NAMALWA (cell line): ENCODE measurements at regions not wholly inside any gene's neighbourhood (a gene's known extent, or its start where the extent isn't known, plus 50 kb on each side); places are given as distances from the start of the nearest gene placed in this dataset.
"Not testable (repeated sequence)": the region's sequence is repeated elsewhere in the genome, so short reads cannot be mapped to it uniquely, and the experiment has no call there.

Experiments used
- DNase-seq: peaks from one replicate; pipeline ENCODE4 v3.0.0-alpha.2; 2015; ENCODE audit warnings: low spot score

DNA sequence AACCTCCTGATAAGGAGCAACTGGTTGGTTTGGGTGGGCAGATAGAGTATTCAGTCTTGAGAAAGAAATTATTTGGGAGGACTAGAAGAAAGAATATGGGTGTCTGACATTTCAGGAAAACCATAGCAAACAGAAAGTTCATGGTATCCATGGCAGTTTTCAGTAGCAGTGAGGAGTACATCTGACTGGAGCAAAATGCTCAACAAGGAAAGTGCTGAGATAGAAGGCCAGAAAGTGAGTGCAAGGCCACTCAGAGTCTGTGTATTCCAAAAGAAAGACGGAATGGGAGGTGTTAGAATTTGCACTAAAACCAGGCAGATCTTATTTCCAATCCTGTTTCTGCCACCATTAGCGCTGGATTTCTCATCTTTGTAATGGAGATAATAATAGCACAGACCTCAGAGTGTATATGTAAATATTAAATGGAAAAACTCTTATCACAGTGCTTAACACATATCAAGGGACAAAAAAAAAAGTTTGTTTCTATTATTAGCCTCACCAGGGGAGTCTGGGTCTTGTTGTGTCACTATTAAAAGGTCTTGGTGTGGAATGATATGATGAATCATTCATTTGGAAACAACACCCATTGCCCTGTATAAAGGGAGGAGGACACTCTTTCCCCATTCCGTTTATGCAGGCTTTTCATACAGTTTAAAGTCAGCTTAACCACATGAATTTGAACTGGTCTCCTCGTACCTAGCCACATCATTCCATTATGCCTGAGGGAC lies 349.8 kb downstream of the IPO8 start:
- no peak for DNase-seq

DNA sequence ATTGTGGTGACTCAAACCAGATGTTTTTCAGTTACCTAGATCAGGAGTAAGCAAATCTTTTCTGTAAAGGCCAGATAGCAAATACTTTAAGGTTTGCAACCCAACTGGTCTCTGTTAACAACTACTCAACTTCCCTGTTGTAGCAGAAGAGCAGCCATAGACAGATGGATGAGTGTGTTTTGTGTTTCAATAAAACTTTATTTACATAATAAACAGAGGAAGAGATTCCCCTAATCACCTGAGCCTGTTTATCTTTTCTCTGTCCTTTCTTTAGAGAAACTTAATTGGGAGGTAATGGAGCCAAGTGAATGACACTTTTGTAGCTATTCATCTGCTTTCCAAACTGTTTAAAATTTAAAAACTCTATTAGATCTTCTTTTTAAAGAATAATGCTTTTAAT lies 365.1 kb downstream of the IPO8 start:
- no peak for DNase-seq

DNA sequence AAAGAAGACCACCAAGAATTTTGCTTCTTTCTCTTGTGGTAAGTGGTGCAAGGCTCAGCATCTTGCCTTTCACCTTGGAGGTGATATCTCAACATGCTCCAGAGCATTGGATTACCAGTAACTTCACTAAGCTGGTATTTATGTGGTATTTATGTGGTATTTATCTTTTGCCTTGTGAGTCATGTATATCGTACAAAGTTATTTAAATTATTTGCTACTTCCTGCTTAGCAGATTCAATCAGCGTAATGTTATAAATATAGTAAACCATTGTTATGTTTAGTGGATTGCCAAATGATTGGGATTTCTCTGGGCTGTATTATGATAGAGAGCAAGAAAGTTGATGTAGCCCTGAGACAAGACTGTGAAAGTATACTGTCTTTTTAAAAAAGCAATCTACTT lies 366.4 kb downstream of the IPO8 start:
- DNase-seq: no peak

DNA sequence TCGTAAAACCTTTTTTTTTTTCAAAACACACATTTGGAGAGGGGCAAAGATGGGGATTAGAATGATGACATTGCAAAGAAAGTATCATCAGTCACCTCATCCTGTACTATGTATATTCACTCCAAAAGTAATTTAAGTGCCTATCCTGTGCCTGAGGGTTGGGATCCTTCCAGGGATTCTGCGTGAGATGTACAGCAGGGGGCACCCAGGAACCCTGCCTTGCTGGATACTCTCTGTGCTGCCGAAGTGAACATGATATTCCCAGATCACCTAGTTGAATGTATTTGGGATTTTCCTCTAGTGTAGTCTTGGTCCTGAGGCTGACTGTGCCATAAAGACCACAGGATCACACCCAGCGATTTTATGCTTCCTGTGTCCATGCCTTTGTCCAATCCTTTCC lies 372.7 kb downstream of the IPO8 start:
- no peak for DNase-seq

DNA sequence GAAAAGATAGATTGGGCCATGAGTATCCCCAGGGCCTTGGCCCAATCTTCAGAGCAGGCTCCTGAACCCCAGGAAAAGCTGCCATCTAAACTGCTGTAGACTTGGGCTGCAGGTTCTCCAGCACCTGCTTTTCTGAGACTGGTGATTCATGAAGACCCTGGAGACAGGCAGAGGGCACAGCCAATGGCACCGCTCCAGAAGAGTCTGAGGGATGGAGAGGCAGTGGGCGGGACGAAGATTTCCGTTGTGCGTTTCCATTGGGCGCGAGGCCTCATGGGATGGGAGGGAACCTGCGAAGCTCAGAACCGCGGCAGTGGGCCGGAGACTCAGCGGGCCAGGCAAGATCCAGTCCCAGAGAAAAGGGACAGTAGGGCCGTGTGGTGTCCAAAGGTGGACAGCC lies 375.1 kb downstream of the IPO8 start:
- no peak for DNase-seq

DNA sequence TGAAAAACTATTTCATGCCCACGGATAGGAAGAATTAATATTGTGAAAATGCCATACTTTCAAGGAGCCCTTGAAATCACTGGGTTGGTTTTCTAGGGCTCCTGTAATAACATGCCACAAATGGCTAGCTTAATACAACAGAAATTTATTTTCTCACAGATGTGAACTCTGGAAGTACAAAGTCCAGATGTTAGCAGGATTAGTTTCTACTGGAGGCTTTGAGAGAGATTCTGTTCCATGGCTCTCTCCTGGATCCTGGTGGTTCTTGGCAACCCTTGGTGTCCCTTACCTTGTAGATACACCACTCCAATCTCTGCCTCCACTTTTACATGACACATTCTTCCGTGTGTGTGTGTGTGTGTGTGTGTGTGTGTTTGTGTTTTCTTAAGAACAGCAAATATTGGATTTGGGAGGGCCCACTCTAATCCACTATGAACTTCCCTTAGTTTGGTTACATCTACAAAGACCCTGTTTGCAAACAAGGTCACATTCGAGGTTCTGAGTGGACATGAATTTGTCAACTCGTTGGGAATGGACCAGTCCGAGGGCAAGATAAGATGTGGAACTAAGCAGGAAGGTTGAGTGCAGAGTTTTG lies 381.1 kb downstream of the IPO8 start:
- DNase-seq: no peak

DNA sequence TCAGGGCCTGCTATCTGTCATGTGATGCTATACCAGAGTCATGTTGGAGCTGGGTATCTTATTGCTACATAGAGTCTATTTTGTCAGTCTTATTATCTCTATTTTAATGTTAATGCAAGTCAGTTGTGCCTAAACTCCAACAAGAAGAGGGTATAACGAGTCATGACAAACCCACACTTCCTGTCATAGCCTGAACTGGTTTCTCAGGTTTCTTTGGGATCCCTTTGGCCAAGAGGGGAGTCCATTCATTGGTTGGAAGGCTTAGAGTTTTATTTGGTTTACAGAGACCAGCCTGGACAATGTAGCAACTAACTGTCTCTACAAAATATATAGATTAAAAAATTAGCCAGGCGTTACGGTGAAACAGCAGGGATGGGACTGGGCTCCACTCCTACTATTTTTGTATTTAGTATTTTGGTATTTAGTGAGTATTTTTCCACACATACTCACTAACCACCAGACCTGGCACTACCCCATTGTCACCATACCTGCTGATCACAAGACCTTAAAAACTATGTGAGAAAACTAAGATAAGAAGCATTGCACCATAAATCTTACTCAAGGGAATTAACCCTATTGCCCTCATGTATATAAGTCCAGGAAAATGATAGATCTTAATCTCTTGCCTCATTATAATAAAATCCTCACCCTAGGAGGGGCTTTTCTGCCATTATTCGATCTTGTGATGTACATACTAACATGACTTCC lies 387.5 kb downstream of the IPO8 start:
- DNase-seq: no peak

DNA sequence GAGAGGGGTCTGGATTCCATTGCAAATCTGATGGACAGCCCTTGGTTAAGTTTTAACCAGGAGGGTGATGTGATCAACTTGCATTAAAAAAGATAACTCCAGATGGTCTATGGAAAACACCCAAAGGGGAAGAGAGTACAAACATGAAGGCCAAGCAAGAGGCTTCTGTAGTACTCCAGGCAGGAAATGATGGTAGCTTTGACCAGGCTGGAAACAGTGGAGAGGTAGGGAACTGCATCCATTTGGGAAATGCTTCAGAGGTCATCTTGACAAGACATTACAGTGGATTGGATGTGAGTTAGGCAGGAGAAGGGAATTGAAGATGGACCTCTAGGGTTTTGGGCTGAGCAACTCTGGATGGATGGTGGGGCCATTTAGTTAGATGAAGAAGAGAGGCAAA lies 391.1 kb downstream of the IPO8 start:
- no peak for DNase-seq

DNA sequence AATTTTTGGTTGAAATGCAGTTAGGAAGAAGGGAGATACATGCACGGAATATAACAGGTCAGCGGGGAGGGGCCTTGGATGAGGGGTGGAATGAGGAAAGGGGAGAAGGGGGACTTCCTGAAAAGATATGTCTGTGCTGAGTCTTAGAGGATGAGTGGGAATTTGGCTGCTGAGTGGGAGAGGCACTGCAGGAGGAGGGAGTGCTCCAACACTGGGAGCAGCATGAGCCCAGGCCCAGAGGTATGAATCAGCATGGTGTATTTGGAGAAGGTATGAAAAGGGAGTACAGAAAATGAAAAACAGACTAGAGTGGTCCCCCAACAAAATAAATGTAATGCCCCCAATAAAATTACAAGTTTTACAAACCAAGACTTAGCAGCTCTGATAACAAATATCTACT lies 394.4 kb downstream of the IPO8 start:
- no peak for DNase-seq

DNA sequence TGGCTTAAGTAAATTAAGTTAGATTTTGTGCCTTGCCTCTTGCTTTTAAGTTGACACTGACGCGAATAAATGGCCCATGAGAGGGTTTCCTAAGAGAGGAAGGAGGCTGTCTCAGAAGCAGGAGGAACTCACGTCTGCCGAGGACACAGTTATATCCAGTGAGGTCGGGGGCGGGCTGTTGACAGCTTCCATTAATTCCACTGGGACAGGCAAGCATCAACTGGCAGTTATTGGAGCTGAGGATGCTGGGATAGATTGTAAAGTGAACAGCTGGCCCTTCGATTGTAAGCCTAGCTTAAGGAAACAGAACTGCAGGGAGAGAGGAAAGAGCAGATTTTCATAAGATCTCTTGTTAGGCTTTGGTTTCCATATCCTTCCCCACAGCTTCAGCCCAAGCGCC lies 399.2 kb downstream of the IPO8 start:
- DNase-seq: no peak

DNA sequence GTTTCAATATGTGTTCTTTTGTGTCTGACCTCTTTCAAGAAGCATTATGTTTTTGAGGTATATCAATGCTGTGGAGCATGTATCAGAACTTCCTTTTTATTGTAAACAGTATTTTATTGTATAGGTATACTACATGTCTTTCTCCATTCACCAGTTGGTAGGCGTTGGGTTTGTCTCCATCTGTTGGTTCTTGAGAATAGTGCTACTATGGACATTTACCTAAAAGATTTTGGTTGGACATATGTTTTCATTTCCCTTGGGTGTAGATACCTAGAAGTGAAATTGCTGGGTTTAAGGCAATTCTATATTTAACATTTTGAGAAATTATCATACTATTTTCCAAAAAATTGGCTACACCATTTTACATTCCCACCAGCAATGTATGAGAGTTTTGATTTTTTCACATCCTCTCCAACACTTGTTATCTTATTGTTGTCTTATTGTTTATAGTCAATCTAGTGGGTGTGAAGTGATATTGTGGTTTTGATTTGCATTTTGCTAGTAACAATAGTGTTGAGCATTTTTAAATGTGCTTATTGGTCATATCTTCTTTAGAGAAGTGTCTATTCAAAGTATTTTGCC lies 409.2 kb downstream of the IPO8 start:
- peak; percentile 49 for DNase-seq

DNA sequence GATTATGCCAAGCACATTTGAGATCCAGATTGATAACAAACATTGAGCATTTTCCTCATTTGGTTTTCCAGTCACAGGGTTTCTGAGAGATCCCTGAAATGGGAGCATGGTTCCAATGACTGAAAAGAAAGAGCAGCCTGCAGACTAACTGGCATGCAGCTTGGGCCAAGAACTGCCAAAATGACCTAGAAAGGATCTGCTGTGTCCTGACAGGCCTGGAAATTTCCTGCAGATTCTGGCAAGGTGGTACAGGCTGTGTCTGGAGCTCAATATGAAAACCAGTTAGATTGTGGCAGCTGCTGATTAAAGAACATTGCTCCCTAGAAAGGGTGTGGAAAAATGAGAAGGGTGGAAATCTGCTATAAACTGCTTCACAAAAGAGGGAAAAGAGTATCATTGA lies 417.3 kb downstream of the IPO8 start:
- DNase-seq: no peak

DNA sequence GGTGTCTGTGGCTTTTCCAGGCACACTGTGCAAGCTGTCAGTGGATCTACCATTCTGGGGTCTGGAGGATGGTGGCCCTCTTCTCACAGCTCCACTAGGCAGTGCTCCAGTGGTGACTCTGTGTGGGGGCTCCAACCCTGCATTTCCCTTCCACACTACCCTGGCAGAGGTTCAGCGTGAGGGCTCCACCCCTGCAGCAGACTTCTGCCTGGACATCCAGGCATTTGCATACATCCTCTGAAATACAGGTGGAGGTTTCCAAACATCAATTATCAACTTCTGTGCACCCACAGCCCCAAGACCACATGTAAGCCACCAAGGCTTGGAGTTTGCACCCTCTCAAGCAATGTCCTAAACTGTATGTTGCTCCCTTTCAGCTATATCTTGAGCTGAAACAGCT lies 423.2 kb downstream of the IPO8 start:
- DNase-seq: not testable (repeated sequence)

DNA sequence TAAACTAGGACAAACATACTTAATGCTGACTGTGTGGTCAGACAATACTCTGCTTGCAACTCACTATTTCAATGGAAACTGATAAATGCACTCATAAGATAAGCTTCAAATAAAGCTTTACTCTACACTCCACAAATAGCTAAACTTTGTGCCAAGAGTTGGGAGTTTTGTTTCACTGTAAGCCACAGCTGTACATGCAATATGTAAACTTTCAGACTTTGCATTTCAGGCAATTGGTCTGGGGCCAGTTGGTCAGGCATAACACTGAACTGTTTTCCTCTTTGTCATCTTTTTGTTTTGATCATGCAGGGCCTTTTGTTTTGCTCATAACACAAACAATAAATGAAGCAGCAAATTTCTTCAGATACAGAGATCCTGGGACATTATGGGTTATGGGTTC lies 426.2 kb downstream of the IPO8 start:
- DNase-seq: no peak

DNA sequence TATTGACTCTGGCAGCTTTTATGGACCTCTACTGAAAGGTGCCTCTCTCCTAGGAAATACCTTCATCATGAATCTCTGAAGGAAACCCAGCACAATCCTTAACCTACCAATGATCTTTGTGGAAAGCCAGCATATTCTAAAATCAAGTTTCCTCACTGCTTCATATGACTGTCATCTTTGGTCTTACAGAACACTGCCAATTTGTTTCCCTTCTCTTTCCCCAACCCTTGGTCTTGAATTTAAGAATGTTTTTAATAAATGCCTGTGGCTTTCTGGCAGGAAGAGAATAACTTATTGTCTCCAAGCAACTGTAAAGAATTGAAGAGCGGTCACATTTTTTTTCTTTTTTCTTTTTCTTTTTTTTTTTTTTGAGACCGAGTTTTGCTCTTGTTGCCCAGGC lies 427.6 kb downstream of the IPO8 start:
- no peak for DNase-seq

DNA sequence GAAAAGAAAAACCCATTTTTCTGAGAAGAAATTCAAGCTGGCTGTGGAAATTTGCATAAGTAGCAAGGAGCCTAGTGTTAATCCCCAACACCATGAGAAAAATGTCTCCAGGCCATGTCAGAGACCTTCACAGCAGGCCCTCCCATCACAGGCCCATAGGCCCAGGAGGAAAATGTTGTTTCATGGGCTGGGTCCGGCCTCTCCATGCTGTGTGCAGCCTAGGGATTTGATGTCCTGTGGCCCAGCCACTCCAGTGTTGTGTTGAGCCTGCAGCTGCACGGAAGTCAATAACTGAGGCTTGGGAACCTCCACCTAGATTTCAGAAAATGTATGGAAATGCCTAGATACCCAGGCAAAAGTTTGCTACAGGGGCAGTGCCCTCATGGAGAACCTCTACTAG lies 432.2 kb downstream of the IPO8 start:
- no peak for DNase-seq

DNA sequence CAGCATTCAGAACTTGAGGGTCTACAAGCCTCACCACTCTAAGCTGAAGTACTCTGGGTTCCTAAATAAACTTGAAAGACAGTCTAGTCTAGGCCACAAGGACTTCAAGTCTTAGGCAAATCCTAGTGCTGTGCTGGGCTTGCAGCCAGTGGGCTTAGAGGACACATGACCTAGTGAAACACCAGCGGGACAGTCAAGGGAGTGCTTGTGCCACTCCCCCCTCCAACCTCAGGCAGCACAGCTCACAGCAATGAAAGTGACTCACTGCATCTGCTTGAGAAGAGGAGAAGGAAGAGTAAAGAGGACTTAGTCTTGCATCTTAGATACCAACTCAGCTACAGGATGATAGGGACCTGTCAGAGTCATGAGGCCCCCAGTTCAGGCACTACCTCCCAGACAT lies 438.1 kb downstream of the IPO8 start:
- no peak for DNase-seq

DNA sequence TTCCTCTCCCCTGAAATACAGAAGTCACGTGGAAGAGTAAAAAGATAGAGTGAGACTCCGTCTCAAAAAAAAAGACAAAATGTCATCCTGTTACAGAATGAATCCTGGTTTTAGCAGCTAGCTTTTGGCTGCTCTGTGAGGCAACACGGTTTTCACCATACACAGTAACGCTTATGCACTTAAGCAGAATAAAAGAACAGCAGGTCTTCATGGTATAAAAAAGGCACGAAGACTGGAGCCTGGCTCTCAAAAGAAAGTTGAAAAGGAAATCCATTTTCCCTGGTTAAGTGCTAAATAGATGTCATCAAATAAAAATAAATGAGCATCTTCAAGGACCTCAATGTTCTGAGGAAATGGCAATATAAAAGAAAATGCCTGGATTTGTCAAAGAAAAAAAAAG lies 444.1 kb downstream of the IPO8 start:
- no peak for DNase-seq

DNA sequence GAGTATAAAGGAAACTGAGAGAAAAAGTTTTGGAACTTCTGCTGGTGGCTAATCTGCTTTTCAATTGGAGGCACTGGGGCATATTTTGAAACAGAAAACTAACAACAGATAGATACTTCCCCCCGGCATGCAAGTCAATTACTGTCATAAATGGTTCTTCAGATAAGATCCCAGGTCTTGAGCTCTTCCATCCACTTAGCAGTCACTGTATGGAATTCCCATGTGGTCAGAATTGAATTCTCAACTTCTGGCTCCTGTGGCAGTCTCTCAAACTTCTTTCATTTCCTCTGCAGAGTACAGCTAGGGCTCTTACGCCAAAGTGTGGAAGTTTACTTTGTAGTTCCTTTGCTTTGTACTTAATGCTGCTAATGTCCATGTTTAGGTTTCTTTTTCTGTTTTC lies 452.2 kb downstream of the IPO8 start:
- DNase-seq: no peak

DNA sequence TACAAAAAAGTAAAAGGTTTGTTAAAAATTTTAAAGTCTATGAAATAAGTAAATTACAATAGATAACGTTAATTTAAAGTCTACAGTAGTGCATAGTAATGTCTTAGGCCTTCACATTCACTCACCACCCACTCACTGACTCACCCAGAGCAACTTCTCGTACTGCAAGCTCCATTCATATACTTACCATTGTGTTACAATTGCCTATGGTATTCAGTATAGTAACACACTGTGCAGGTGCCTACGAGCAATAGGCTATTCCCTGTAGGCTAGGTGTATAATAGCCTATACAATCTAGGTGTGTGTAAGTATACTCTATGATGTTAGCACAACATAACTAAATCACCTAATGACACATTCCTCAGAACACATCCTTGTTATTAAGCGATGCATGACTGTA lies 435.3 kb upstream of the TMTC1 start:
- no peak for DNase-seq

DNA sequence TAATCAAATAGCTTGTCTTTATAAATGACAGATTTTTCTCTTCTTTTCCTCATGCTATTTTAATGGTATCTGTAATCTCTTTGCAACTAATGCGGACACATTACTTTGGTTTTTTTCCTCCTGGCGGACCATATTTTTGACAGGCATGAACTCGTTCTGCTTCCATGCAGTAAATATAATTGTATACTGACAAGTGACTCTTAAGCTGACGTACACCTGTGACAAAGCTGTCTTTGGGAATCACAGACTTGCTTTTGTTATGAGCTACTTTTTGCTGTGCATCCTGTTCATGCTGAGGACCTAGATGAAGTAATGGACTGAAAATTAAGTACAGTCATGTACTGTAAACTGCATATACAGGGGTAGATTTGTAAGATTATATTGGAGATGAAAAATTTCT lies 434.3 kb upstream of the TMTC1 start:
- no peak for DNase-seq

DNA sequence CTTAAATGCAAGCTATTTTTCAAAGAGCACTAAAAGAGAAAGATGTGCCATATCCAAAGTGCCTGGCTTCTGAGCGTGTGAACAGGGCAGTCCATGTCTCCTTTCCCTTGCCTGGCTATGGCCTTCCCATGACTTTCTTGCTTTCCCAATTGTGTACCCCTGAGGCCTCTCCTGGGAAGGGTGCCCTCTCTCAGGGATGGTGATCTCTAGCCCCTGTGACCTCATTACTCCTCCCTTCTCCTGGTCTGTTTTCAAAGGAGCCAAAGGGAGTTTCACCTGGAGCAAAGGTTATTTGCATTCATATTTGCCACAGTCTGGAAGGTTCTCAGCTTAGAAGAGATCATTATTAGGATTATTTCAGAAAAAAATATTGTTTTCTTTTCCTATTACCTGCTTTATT lies 429.4 kb upstream of the TMTC1 start:
- no peak for DNase-seq

DNA sequence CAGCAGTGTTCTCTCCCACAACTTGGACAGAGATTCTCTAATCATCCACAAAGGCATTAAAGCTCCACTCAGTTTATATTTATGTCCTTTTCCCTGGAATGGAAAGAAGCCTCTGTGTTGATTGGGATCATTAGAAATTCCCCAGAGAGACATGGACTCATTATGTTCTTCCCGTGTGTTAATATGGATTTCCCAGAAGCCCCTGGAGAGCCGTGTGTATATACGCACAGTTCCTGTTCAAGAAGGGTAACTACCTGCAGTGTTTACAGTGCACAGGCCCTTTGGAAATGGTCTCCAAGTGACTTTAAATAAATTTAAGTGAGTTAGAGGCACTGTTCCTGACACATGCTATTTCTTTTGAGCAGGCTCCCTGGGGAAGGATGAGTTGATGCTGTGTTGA lies 428.0 kb upstream of the TMTC1 start:
- no peak for DNase-seq
